ENCODE measurements at regions not wholly inside any gene's neighbourhood (a gene's known extent, or its start where the extent isn't known, plus 50 kb on each side); places are given as distances from the start of the nearest gene placed in this dataset.

- no peak for DNase-seq
These were observed 61.9 kb upstream of the NRSN1 start for GRCh38 chr6:24064106-24064505.

- DNase-seq, result no peak
These were observed 61.2 kb upstream of the NRSN1 start for GRCh38 chr6:24064832-24065231.

- DNase-seq, result no peak
These were observed 56.5 kb upstream of the NRSN1 start for GRCh38 chr6:24069526-24069925.

GRCh38 chr6:24072038-24072746 lies 53.8 kb upstream of the NRSN1 start:
- DNase-seq, result no peak

- DNase-seq, result no peak
These were observed 50.0 kb upstream of the NRSN1 start for GRCh38 chr6:24076011-24076410.
